ENCODE measurements at regions not wholly inside any gene's neighbourhood (a gene's known extent, or its start where the extent isn't known, plus 50 kb on each side); places are given as distances from the start of the nearest gene placed in this dataset.

GRCh38 chr12:98446682-98447081 lies 68.7 kb upstream of the TMPO start:
- no peak overlapping the region for H3K27ac ChIP-seq (ENCODE audit: low read depth, low read length)
- H3K4me3 ChIP-seq (ENCODE audit: low read depth, low read length) = no peak overlapping the region
- no peaks in the 10 kb centered on the region for H3K9me3 ChIP-seq (ENCODE audit: control insufficient read depth, insufficient read depth, low read depth, low read length)
- H3K27me3 ChIP-seq (ENCODE audit: control insufficient read depth, insufficient read depth, low read length) = no peaks in the 10 kb centered on the region
- H3K9ac ChIP-seq (ENCODE audit: low read length) = no peak overlapping the region
- no peaks in the 10 kb centered on the region for H3K36me3 ChIP-seq (ENCODE audit: control insufficient read depth, insufficient read depth, low read length)
- H3K4me1 ChIP-seq (ENCODE audit: control insufficient read depth, insufficient read depth, low read length) = no peaks in the 10 kb centered on the region

GRCh38 chr12:98449584-98449983 lies 65.8 kb upstream of the TMPO start:
- Histone ChIP-seq H3K27me3 (ENCODE audit: control insufficient read depth, insufficient read depth, low read length) (no peaks in the 10 kb centered on the region), H3K36me3 (ENCODE audit: control insufficient read depth, insufficient read depth, low read length) (no peaks in the 10 kb centered on the region), H3K27ac (ENCODE audit: low read depth, low read length) (no peak overlapping the region), H3K9ac (ENCODE audit: low read length) (no peak overlapping the region), H3K4me1 (ENCODE audit: control insufficient read depth, insufficient read depth, low read length) (no peaks in the 10 kb centered on the region), H3K4me3 (ENCODE audit: low read depth, low read length) (no peak overlapping the region), H3K9me3 (ENCODE audit: control insufficient read depth, insufficient read depth, low read depth, low read length) (no peaks in the 10 kb centered on the region)

GRCh38 chr12:98453070-98453469 lies 62.3 kb upstream of the TMPO start:
- Histone ChIP-seq H3K27ac (ENCODE audit: low read depth, low read length) (no peak overlapping the region), H3K9me3 (ENCODE audit: control insufficient read depth, insufficient read depth, low read depth, low read length) (no peaks in the 10 kb centered on the region), H3K9ac (ENCODE audit: low read length) (no peak overlapping the region), H3K36me3 (ENCODE audit: control insufficient read depth, insufficient read depth, low read length) (no peaks in the 10 kb centered on the region), H3K4me3 (ENCODE audit: low read depth, low read length) (no peak overlapping the region), H3K27me3 (ENCODE audit: control insufficient read depth, insufficient read depth, low read length) (peaks cover 11% of the 10 kb centered on the region), H3K4me1 (ENCODE audit: control insufficient read depth, insufficient read depth, low read length) (peaks cover 7% of the 10 kb centered on the region; the same call in 1 of the 2 replicates)

GRCh38 chr12:98453492-98453891 lies 61.9 kb upstream of the TMPO start:
- Histone ChIP-seq H3K27ac (ENCODE audit: low read depth, low read length) (no peak overlapping the region), H3K9ac (ENCODE audit: low read length) (no peak overlapping the region), H3K4me3 (ENCODE audit: low read depth, low read length) (no peak overlapping the region), H3K27me3 (ENCODE audit: control insufficient read depth, insufficient read depth, low read length) (peaks cover 11% of the 10 kb centered on the region), H3K9me3 (ENCODE audit: control insufficient read depth, insufficient read depth, low read depth, low read length) (no peaks in the 10 kb centered on the region), H3K4me1 (ENCODE audit: control insufficient read depth, insufficient read depth, low read length) (peaks cover 7% of the 10 kb centered on the region; the same call in 1 of the 2 replicates), H3K36me3 (ENCODE audit: control insufficient read depth, insufficient read depth, low read length) (no peaks in the 10 kb centered on the region)

GRCh38 chr12:98456041-98456440 lies 59.3 kb upstream of the TMPO start:
- H3K27ac ChIP-seq (ENCODE audit: low read depth, low read length) = no peak overlapping the region
- H3K9ac ChIP-seq (ENCODE audit: low read length) = no peak overlapping the region
- H3K9me3 ChIP-seq (ENCODE audit: control insufficient read depth, insufficient read depth, low read depth, low read length) = no peaks in the 10 kb centered on the region
- H3K4me1 ChIP-seq (ENCODE audit: control insufficient read depth, insufficient read depth, low read length) = peaks cover 7% of the 10 kb centered on the region; the same call in 1 of the 2 replicates
- no peak overlapping the region for H3K4me3 ChIP-seq (ENCODE audit: low read depth, low read length)
- H3K27me3 ChIP-seq (ENCODE audit: control insufficient read depth, insufficient read depth, low read length) = peaks cover 11% of the 10 kb centered on the region
- no peaks in the 10 kb centered on the region for H3K36me3 ChIP-seq (ENCODE audit: control insufficient read depth, insufficient read depth, low read length)

GRCh38 chr12:98456576-98457573 lies 58.5 kb upstream of the TMPO start:
- Histone ChIP-seq H3K27ac (ENCODE audit: low read depth, low read length) (no peak overlapping the region), H3K27me3 (ENCODE audit: control insufficient read depth, insufficient read depth, low read length) (peaks cover 11% of the 10 kb centered on the region), H3K36me3 (ENCODE audit: control insufficient read depth, insufficient read depth, low read length) (no peaks in the 10 kb centered on the region), H3K4me1 (ENCODE audit: control insufficient read depth, insufficient read depth, low read length) (peaks cover 7% of the 10 kb centered on the region; the same call in 1 of the 2 replicates), H3K9ac (ENCODE audit: low read length) (peak overlapping the region; percentile 11), H3K9me3 (ENCODE audit: control insufficient read depth, insufficient read depth, low read depth, low read length) (no peaks in the 10 kb centered on the region), H3K4me3 (ENCODE audit: low read depth, low read length) (peak overlapping the region; percentile 52)

GRCh38 chr12:98464190-98464589 lies 51.2 kb upstream of the TMPO start:
- Histone ChIP-seq H3K36me3 (ENCODE audit: control insufficient read depth, insufficient read depth, low read length) (no peaks in the 10 kb centered on the region), H3K9me3 (ENCODE audit: control insufficient read depth, insufficient read depth, low read depth, low read length) (no peaks in the 10 kb centered on the region), H3K27ac (ENCODE audit: low read depth, low read length) (no peak overlapping the region), H3K27me3 (ENCODE audit: control insufficient read depth, insufficient read depth, low read length) (no peaks in the 10 kb centered on the region), H3K4me3 (ENCODE audit: low read depth, low read length) (no peak overlapping the region), H3K4me1 (ENCODE audit: control insufficient read depth, insufficient read depth, low read length) (no peaks in the 10 kb centered on the region), H3K9ac (ENCODE audit: low read length) (no peak overlapping the region)

GRCh38 chr12:98465505-98465904 lies 49.9 kb upstream of the TMPO start:
- no peaks in the 10 kb centered on the region for H3K27me3 ChIP-seq (ENCODE audit: control insufficient read depth, insufficient read depth, low read length)
- H3K4me1 ChIP-seq (ENCODE audit: control insufficient read depth, insufficient read depth, low read length) = no peaks in the 10 kb centered on the region
- H3K36me3 ChIP-seq (ENCODE audit: control insufficient read depth, insufficient read depth, low read length) = no peaks in the 10 kb centered on the region
- no peaks in the 10 kb centered on the region for H3K9me3 ChIP-seq (ENCODE audit: control insufficient read depth, insufficient read depth, low read depth, low read length)
- H3K27ac ChIP-seq (ENCODE audit: low read depth, low read length) = no peak overlapping the region
- no peak overlapping the region for H3K4me3 ChIP-seq (ENCODE audit: low read depth, low read length)
- H3K9ac ChIP-seq (ENCODE audit: low read length) = no peak overlapping the region
